Nephron progenitor cell (in vitro differentiated cells): ENCODE measurements at regions not wholly inside any gene's neighbourhood (a gene's known extent, or its start where the extent isn't known, plus 50 kb on each side); places are given as distances from the start of the nearest gene placed in this dataset.
"Not testable (repeated sequence)": the region's sequence is repeated elsewhere in the genome, so short reads cannot be mapped to it uniquely, and the experiment has no call there.

ENCODE experiments used
- DNase-seq: peaks from one replicate; pipeline ENCODE4 v3.0.0; 2021
- H3K27ac Mint-ChIP-seq: 2 replicates; pipeline ENCODE4 v1.8.0; 2021; ENCODE audit warnings: mild to moderate bottlenecking, moderate library complexity, mixed read lengths
- H3K27me3 Mint-ChIP-seq: 2 replicates; pipeline ENCODE4 v1.8.0; 2021; ENCODE audit warnings: mild to moderate bottlenecking, low read depth, mixed read lengths; ENCODE audit not compliant: poor library complexity
- H3K36me3 Mint-ChIP-seq: 2 replicates; pipeline ENCODE4 v1.8.0; 2021; ENCODE audit warnings: low read depth, mixed read lengths
- H3K4me1 Mint-ChIP-seq: 2 replicates; pipeline ENCODE4 v1.8.0; 2021; ENCODE audit warnings: mixed read lengths
- H3K4me3 Mint-ChIP-seq: 2 replicates; pipeline ENCODE4 v1.8.0; 2021; ENCODE audit warnings: mild to moderate bottlenecking, moderate library complexity, mixed read lengths
- H3K9me3 Mint-ChIP-seq: 2 replicates; pipeline ENCODE4 v1.8.0; 2021; ENCODE audit warnings: mild to moderate bottlenecking, moderate library complexity, mixed read lengths

DNA sequence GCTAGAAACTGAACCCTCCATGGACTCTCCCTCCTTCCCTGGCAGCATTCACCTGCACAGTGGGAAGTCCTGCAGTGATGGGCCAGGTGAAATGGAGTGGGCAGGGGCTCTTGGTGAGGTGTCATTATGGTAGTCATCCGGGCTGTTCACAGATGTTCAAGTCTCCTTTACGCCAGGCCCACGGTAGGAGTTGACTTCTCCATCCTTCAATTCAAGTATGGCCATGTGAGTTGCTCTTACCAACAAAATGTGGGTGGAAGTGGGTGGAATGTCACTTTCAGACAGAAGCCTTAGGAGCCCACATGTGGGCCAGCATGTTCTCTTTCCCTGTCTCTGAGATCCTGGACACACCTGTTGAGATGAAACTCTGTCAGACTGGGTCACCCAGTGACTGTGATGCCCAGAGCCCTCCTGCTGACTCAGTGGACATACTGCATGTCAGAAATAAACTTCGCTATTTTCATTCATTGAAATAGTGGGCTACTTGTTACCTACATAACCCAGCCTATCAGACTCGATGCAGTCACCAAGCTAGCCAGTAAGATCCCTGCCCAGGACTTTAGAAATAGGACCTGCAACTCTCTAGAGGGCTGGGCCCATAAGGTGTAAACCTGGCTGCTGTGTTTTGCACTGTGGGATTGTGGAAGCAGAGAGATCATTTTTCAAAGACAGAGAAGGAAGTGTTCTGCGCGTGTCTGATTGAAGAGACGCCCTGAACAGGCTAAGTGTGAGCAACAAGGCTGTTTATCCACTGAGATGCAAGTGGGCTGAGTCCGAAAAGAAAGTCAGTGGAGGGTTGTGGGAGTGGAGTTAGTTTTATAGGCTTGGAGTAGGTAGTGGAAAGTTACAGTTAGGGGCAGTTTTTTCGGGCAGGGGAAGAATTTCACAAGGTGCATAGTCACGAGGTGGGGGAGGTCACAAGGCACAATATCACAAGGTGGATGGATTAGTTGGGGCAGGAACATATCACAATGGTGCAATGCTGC, 174.4 kb downstream of the TRIM43 start:
- peaks cover 28% of the 10 kb centered on the region for H3K9me3 Mint-ChIP-seq
- H3K4me1 Mint-ChIP-seq, H3K27me3 Mint-ChIP-seq, H3K4me3 Mint-ChIP-seq, DNase-seq, H3K36me3 Mint-ChIP-seq, H3K27ac Mint-ChIP-seq: not testable (repeated sequence)

DNA sequence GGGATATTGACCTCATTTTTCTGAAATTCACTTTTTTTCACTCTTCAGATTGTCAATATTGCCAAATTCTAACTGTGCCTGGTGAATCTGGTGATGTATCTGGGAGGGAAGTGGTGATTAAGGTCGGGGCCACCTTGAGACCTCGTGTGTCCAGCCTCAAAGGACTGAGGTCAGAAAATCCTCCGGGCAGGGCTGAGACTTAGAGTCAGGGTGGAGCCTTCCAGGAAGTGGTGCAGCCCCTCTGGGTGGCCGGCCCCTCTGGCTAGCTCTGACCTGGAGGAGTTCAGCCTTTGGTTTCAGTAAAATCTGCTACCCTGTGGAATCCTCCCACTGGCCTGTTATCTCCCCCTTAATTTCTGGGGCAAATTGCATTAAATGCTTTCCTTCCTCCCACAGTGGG, 175.7 kb downstream of the TRIM43 start:
- not testable (repeated sequence) for H3K27me3 Mint-ChIP-seq, DNase-seq, H3K36me3 Mint-ChIP-seq, H3K4me1 Mint-ChIP-seq, H3K4me3 Mint-ChIP-seq, H3K27ac Mint-ChIP-seq
- H3K9me3 Mint-ChIP-seq, result peaks cover 33% of the 10 kb centered on the region

DNA sequence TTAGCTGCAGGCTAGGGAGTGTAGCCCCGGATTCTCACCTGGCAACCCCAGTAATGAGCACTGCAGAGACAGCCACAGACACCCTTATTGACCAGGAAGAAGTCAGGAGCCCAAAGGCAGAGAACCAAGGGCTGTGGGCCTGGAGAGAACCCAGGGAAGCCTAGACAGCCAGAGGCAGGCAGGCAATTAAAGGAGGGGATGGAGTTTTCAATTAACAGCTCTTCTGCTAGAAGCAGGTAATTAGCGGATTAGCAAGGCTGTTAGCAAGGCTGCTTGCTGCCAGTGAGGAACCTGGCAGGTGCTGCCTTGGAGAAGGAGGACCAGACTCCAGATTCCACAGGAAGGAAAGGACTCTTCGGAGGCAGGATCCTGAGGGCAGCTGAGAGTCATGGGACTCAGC, 176.1 kb downstream of the TRIM43 start:
- H3K27me3 Mint-ChIP-seq, H3K27ac Mint-ChIP-seq, H3K4me1 Mint-ChIP-seq, DNase-seq, H3K36me3 Mint-ChIP-seq: not testable (repeated sequence)
- Mint-ChIP-seq H3K9me3 (peaks cover 30% of the 10 kb centered on the region), H3K4me3 (peak overlapping the region; percentile 16)

DNA sequence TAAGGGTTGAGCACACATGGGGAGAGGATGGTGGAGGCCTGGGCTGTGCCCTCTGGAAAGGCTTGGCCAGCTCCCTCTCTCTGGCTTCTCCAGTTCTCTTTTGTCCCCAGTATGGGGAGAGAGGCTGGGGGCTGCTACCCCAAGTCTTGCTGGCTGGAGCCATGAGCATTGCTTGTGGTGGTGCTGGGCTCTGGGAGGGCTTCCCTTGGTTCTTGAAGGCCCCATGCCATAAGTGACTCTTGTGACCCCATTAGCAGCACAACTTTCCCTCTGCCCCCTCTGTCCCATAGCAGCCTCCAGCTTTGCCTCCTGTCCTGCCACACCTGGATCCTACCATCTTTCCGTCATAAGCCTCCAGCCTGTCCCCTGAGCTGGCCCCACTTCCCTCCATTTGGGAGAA, 177.5 kb downstream of the TRIM43 start:
- DNase-seq, H3K36me3 Mint-ChIP-seq, H3K4me3 Mint-ChIP-seq, H3K27me3 Mint-ChIP-seq, H3K27ac Mint-ChIP-seq, H3K4me1 Mint-ChIP-seq: not testable (repeated sequence)
- H3K9me3 Mint-ChIP-seq, result peaks cover 25% of the 10 kb centered on the region

DNA sequence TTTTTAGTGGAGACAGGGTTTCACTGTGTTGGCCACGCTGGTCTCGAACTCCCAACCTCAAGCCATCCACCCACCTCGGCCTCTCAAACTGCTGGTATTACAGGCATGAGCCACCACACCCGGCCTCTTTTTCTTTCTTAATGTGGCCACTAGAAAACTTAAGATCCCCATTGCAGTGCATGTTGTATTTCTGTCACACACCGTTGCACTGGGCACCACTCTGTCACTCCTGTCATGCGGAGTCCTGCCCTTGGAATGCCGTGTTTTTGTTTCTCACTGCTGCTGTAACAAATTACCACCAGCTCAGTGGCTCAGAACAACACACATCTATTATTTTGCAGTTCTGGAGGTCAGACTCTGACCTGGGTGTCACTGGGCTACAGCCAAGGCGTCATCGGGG, 178.9 kb downstream of the TRIM43 start:
- DNase-seq, result peak; percentile 15
- H3K4me3 Mint-ChIP-seq, H3K27ac Mint-ChIP-seq, H3K27me3 Mint-ChIP-seq, H3K4me1 Mint-ChIP-seq, H3K36me3 Mint-ChIP-seq: not testable (repeated sequence)
- peaks cover 22% of the 10 kb centered on the region for H3K9me3 Mint-ChIP-seq

DNA sequence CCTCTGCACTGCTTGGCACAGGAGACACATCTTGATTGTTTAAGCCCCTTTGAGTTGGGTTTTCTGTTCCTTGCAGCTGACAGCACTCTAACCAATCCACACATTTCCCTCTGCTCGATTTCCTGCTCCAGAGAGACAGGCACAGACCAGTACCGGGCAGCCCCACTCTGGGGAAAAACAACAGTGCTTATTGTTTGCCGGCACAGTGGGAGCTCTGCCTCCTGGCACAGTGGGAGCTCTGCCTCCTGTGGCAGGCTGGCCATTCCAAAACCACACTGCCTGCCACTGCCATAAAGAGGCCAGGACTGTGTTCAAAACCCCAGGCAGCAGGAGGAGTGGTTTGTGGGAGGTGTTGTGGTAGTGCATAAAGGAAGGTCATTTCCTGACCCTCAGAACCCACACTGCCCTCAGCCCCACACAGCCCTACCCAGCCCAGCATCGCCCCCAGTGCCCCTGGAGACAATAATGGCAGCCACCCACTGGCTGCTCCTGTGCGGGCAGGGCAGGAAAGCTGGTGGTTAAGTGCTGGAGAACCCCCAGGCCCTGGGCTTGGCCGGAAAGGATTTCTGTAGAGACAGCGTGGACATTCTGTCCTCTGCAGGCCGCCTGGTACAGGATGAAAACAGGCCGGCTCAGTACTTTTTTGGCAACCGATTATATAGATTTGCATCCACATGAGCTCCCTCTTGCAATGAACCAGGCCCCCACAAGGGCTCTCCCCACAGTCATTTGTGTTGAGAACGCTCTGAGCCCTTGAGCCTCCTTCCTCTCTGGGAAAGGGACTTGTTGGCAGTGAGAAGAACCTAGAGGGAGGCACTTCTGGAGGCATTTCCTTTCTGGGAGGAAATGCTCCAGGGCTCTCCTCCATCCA, 182.8 kb downstream of the TRIM43 start:
- H3K36me3 Mint-ChIP-seq, H3K4me3 Mint-ChIP-seq, H3K27me3 Mint-ChIP-seq, DNase-seq, H3K27ac Mint-ChIP-seq, H3K4me1 Mint-ChIP-seq: not testable (repeated sequence)
- H3K9me3 Mint-ChIP-seq, result peaks cover 12% of the 10 kb centered on the region

DNA sequence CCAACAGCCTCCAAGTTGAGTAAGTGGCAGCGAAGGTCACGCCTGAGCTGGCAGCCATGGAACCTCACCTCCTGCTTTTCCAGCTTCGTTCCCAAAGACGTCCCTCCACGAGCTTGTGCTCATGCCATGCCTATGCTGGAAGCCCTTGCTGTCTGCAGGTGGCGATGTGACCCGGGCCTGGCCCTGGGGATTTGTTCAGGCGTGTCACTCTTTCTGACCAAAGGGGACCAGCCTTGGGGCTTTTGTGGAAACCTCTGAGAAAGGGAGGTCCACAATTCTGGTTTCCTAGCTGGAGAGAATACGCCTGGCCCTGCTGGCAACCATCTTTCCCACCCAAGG, 183.4 kb downstream of the TRIM43 start:
- H3K4me1 Mint-ChIP-seq, DNase-seq, H3K27me3 Mint-ChIP-seq, H3K36me3 Mint-ChIP-seq, H3K9me3 Mint-ChIP-seq, H3K27ac Mint-ChIP-seq, H3K4me3 Mint-ChIP-seq: not testable (repeated sequence)
